HG03066 (cell line): ENCODE measurements at regions not wholly inside any gene's neighbourhood (a gene's known extent, or its start where the extent isn't known, plus 50 kb on each side); places are given as distances from the start of the nearest gene placed in this dataset.

Experiments used
- ATAC-seq: cut with Tn5 transposase; IDR thresholded peaks from one replicate; pipeline ENCODE4 v1.9.1; 2021; ENCODE audit warnings: low read depth; ENCODE audit not compliant: unreplicated experiment

GRCh38 chr13:24006520-24007248, 109.4 kb upstream of the C1QTNF9B start:
- no peak for ATAC-seq

GRCh38 chr13:24007979-24008620, 110.8 kb upstream of the C1QTNF9B start:
- ATAC-seq = no peak

GRCh38 chr13:24008679-24009078, 111.4 kb upstream of the C1QTNF9B start:
- no peak for ATAC-seq

- no peak for ATAC-seq
These were observed 114.0 kb upstream of the C1QTNF9B start for GRCh38 chr13:24011266-24011665.

GRCh38 chr13:24012648-24013047, 115.3 kb upstream of the C1QTNF9B start:
- ATAC-seq = no peak

GRCh38 chr13:24013189-24013588, 115.9 kb upstream of the C1QTNF9B start:
- no peak for ATAC-seq

GRCh38 chr13:24016046-24016445, 118.7 kb upstream of the C1QTNF9B start:
- ATAC-seq = no peak

- no peak for ATAC-seq
These were observed 125.3 kb upstream of the C1QTNF9B start for GRCh38 chr13:24022568-24022967.

- ATAC-seq = no peak
These were observed 125.8 kb upstream of the C1QTNF9B start for GRCh38 chr13:24023073-24023472.

- no peak for ATAC-seq
These were observed 130.2 kb upstream of the C1QTNF9B start for GRCh38 chr13:24027494-24027893.

- ATAC-seq = no peak
These were observed 128.3 kb upstream of the SPATA13 start for GRCh38 chr13:24032252-24032651.

- no peak for ATAC-seq
These were observed 127.8 kb upstream of the SPATA13 start for GRCh38 chr13:24032674-24033073.

- no peak for ATAC-seq
These were observed 126.8 kb upstream of the SPATA13 start for GRCh38 chr13:24033527-24034302.

- ATAC-seq = no peak
These were observed 125.1 kb upstream of the SPATA13 start for GRCh38 chr13:24035411-24035810.

GRCh38 chr13:24036115-24036514, 124.4 kb upstream of the SPATA13 start:
- no peak for ATAC-seq

GRCh38 chr13:24038405-24038804, 122.1 kb upstream of the SPATA13 start:
- ATAC-seq = no peak

GRCh38 chr13:24038841-24039330, 121.6 kb upstream of the SPATA13 start:
- ATAC-seq = no peak

GRCh38 chr13:24039621-24040475, 120.7 kb upstream of the SPATA13 start:
- ATAC-seq = no peak

- ATAC-seq = no peak
These were observed 119.7 kb upstream of the SPATA13 start for GRCh38 chr13:24040835-24041234.

GRCh38 chr13:24041651-24042225, 118.8 kb upstream of the SPATA13 start:
- no peak for ATAC-seq
